ENCODE measurements at regions not wholly inside any gene's neighbourhood (a gene's known extent, or its start where the extent isn't known, plus 50 kb on each side); places are given as distances from the start of the nearest gene placed in this dataset.

GRCh38 chr20:11364736-11365135 lies 553.0 kb upstream of the BTBD3 start:
- no peaks in the 10 kb centered on the region for H3K36me3 ChIP-seq (ENCODE audit: control insufficient read depth in 2 of 2, insufficient read depth in 2 of 2, low read length in 1 of 2)
- no peak overlapping the region for H3K4me3 ChIP-seq
- H3K79me2 ChIP-seq (ENCODE audit: control insufficient read depth, insufficient read depth, low read length): no peaks in the 10 kb centered on the region
- BruUV-seq (replicated peaks): no TSS peak
- no peak overlapping the region for H3K9ac ChIP-seq (ENCODE audit: control insufficient read depth, insufficient read depth, low read length)
- H3K27ac ChIP-seq (ENCODE audit: control insufficient read depth, insufficient read depth): no peak overlapping the region
- no peaks in the 10 kb centered on the region for H4K20me1 ChIP-seq (ENCODE audit: control insufficient read depth, insufficient read depth)
- H3K4me1 ChIP-seq (ENCODE audit: control insufficient read depth, insufficient read depth, low read length): no peaks in the 10 kb centered on the region
- SMC1A ChIA-PET (ENCODE audit: uncharacterized antibody, unreplicated experiment): interaction anchor here (1.3 to 1.6 kb wide), 3 partner anchors 10 to 65 kb away, joined by 3 to 6 read pairs (median 5); no protein-coding TSS in a partner anchor
- H2AFZ ChIP-seq (ENCODE audit: control insufficient read depth, low read depth, low read length): no peak overlapping the region
- WGBS (ENCODE audit: insufficient coverage, insufficient replicate concordance, low lambda C conversion rate, missing lambda C conversion rate): 36% methylated on average over 5 of the region's 5 CpGs
- CTCF ChIA-PET: interaction anchor here (1.4 kb wide), 1 partner anchor 8 kb away, joined by 4 read pairs; no protein-coding TSS in a partner anchor
- FAIRE-seq (no peak), ATAC-seq (no peak), DNase-seq (ENCODE audit: low read depth, low spot score) (no peak)
- no peaks in the 10 kb centered on the region for H3K27me3 ChIP-seq (replicated peaks in 1 of 2; ENCODE audit: control insufficient read depth in 2 of 2, insufficient read depth in 2 of 2, low read length in 1 of 2)
- RAD21 ChIA-PET (ENCODE audit: unreplicated experiment): interaction anchor here (1.5 kb wide), 1 partner anchor 812 kb away, joined by 3 read pairs; no protein-coding TSS in a partner anchor
- in situ Hi-C loops (cut with MboI): no loop called here
- TF ChIP-seq PAX5 (IDR thresholded peaks at IDR 0.05; ENCODE audit: borderline replicate concordance, low read depth, low read length) (no peak), IKZF2 (IDR thresholded peaks at IDR 0.05) (no peak), BRCA1 (IDR thresholded peaks at IDR 0.05; ENCODE audit: low read depth, low read length) (no peak), BACH1 (IDR thresholded peaks at IDR 0.05; ENCODE audit: borderline replicate concordance) (no peak), PRDM15 (CRISPR knock-in tag; IDR thresholded peaks at IDR 0.05) (no peak), FOXK2 (IDR thresholded peaks at IDR 0.05) (no peak), FOXM1 (IDR thresholded peaks at IDR 0.05; ENCODE audit: low read depth, low read length) (no peak), SIN3A (IDR thresholded peaks at IDR 0.05; ENCODE audit: low read depth, low read length) (no peak), RB1 (IDR thresholded peaks at IDR 0.05; ENCODE audit: borderline replicate concordance) (no peak), ETV6 (conservative IDR thresholded peaks at IDR 0.05 in 1 of 2, IDR thresholded peaks at IDR 0.05 in 1 of 2; ENCODE audit: borderline replicate concordance in 1 of 2, low read depth in 1 of 2) (no peak), NBN (IDR thresholded peaks at IDR 0.05) (no peak), BCLAF1 (IDR thresholded peaks at IDR 0.05) (no peak)
- intact Hi-C loops (cut with micrococcal nuclease; ENCODE audit: unreplicated experiment): no loop called here
- POLR2A ChIA-PET: no interaction called here
- no peak overlapping the region for H3K4me2 ChIP-seq (ENCODE audit: control insufficient read depth, insufficient read depth)
- no peaks in the 10 kb centered on the region; the same call in 2 of the 3 replicates for H3K9me3 ChIP-seq (replicated peaks; ENCODE audit: control insufficient read depth, insufficient read depth, low read length)

Data from GM12878 (cell line).